ENCODE measurements at regions not wholly inside any gene's neighbourhood (a gene's known extent, or its start where the extent isn't known, plus 50 kb on each side); places are given as distances from the start of the nearest gene placed in this dataset.

GRCh38 chr21:35873441-35873840, 186.9 kb downstream of the SETD4 start:
- Histone ChIP-seq H3K4me3 (no peak overlapping the region), H3K27me3 (replicated peaks in 1 of 7) (peaks cover 0 to 11% (median 0%) of the 10 kb centered on the region in 7 donors), H3K36me3 (no peaks in the 10 kb centered on the region), H3K4me1 (no peaks in the 10 kb centered on the region), H3K9me3 (peaks cover 0 to 14% (median 6%) of the 10 kb centered on the region in 8 donors), H3K27ac (no peak overlapping the region)
- intact Hi-C loops (cut with DNase I; ENCODE audit: low total_unique reads), result no loop called here
- 51 to 69% (median 58%) methylated on average over 2 of the region's 2 CpGs for WGBS, 5 donors
- TF ChIP-seq POLR2AphosphoS5 (IDR thresholded peaks at IDR 0.05) (no peak), POLR2A (IDR thresholded peaks at IDR 0.05) (no peak), CTCF (IDR thresholded peaks at IDR 0.05 in 8 of 11, conservative IDR thresholded peaks at IDR 0.05 in 3 of 11) (no peak)
- DNase-seq, result no peak

- H3K4me3 ChIP-seq, result no peak overlapping the region
Measured at GRCh38 chr21:35871906-35872305, 188.4 kb downstream of the SETD4 start.

DNA sequence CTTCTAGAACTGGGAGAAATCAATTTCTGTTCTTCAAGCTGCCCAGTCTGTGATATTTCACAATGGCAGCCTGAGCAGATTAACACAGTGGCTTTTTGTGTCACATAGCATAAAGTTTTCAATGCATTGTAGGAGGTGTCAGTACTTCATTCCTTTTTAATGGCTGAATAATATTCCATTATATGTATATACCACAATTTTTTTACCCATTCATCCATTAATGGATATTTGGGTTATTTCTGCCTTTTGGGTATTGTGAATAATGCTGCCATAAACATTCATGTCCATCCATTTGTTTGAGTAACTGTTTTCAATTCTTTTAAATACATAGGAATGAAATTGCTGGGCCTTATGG, 191.5 kb downstream of the SETD4 start:
- Histone ChIP-seq H3K27me3 (replicated peaks in 1 of 7) (peaks cover 0 to 11% (median 0%) of the 10 kb centered on the region in 7 donors), H3K27ac (no peak overlapping the region), H3K4me3 (no peak overlapping the region), H3K4me1 (no peaks in the 10 kb centered on the region), H3K9me3 (peaks cover 0 to 20% (median 9%) of the 10 kb centered on the region in 8 donors), H3K36me3 (no peaks in the 10 kb centered on the region)
- no peak for TF ChIP-seq CTCF (IDR thresholded peaks at IDR 0.05 in 8 of 11, conservative IDR thresholded peaks at IDR 0.05 in 3 of 11)
- no peak for TF ChIP-seq POLR2AphosphoS5 (IDR thresholded peaks at IDR 0.05)
- TF ChIP-seq POLR2A (IDR thresholded peaks at IDR 0.05), result no peak
- DNase-seq, result no peak
- intact Hi-C loops (cut with DNase I; ENCODE audit: low total_unique reads), result no loop called here

More at GRCh38 chr21:35871906-35872305, 188.4 kb downstream of the SETD4 start:
- DNase-seq, result no peak
- Histone ChIP-seq H3K27me3 (replicated peaks in 1 of 7) (peaks cover 0 to 11% (median 0%) of the 10 kb centered on the region in 7 donors), H3K36me3 (no peaks in the 10 kb centered on the region), H3K27ac (no peak overlapping the region), H3K9me3 (peaks cover 0 to 20% (median 9%) of the 10 kb centered on the region in 8 donors), H3K4me1 (no peaks in the 10 kb centered on the region)
- 73 to 88% (median 83%) methylated on average over 2 of the region's 2 CpGs for WGBS, 5 donors
- intact Hi-C loops (cut with DNase I; ENCODE audit: low total_unique reads), result no loop called here
- TF ChIP-seq POLR2A (IDR thresholded peaks at IDR 0.05), result no peak
- no peak for TF ChIP-seq CTCF (IDR thresholded peaks at IDR 0.05 in 8 of 11, conservative IDR thresholded peaks at IDR 0.05 in 3 of 11)
- TF ChIP-seq POLR2AphosphoS5 (IDR thresholded peaks at IDR 0.05), result no peak

DNA sequence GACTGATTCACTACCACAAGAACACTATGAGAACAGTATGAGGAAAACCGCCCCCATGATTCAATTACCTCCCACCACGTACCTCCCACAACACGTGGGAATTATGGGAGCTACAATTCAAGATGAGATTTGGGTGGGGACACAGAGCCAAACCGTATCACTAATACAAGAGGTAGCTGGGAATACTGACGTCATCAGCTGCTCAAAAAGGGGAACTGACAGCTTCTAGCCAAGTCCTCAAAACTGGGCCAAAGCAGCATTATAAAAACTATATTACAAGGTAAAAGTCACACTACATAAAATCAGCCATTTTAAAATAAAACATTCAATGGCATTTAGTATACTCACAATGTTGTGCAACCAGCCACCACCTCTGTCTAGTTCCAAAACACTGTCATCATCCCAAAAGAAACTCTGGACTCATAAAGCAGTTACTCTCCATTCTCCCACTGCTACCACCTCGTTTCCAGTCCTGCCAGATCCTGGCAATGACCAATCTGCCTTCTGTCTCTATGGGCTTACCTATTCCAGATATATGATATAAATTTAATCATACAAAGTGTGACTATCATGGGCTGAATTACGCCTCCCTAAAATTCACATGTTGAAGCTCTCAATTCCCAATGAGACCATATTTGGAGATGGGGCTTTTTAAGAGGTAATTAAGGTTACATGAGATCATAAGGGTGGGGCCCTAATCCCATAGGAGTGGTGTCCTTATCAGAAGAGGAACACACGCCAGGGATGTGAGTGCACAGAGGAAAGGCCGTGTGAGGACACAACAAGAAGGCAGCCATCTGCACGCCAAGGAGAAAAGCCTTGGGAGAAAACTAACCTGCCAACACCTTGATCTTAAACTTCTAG, 192.1 kb downstream of the SETD4 start:
- 69 to 76% (median 71%) methylated on average over 10 of the region's 10 CpGs for WGBS, 5 donors

More for the DNA sequence above, 192.1 kb downstream of the SETD4 start:
- Histone ChIP-seq H3K27me3 (replicated peaks in 1 of 7) (peaks cover 0 to 11% (median 0%) of the 10 kb centered on the region in 7 donors), H3K27ac (no peak overlapping the region), H3K4me1 (no peaks in the 10 kb centered on the region), H3K4me3 (no peak overlapping the region), H3K9me3 (peaks cover 0 to 20% (median 9%) of the 10 kb centered on the region in 8 donors), H3K36me3 (no peaks in the 10 kb centered on the region)
- DNase-seq, result no peak
- intact Hi-C loops (cut with DNase I; ENCODE audit: low total_unique reads), result no loop called here
- TF ChIP-seq CTCF (IDR thresholded peaks at IDR 0.05 in 8 of 11, conservative IDR thresholded peaks at IDR 0.05 in 3 of 11) (no peak), POLR2AphosphoS5 (IDR thresholded peaks at IDR 0.05) (no peak), POLR2A (IDR thresholded peaks at IDR 0.05) (no peak)

All from spleen (tissue), 11 donors.